ENCODE measurements at regions not wholly inside any gene's neighbourhood (a gene's known extent, or its start where the extent isn't known, plus 50 kb on each side); places are given as distances from the start of the nearest gene placed in this dataset.

- in situ Hi-C loops (cut with MboI; ENCODE audit: low sequenced_read_pairs, unreplicated experiment) = no loop called here
- DNase-seq (ENCODE audit: low spot score) = no peak
- TF ChIP-seq CTCF (IDR thresholded peaks at IDR 0.05; ENCODE audit: borderline replicate concordance, control extremely low read depth, extremely low read depth, insufficient read depth, missing control alignments) = no peak
Observed at GRCh38 chr20:52892023-52892422, 80.1 kb upstream of the TSHZ2 start.

- DNase-seq (ENCODE audit: low spot score) = no peak
- in situ Hi-C loops (cut with MboI; ENCODE audit: low sequenced_read_pairs, unreplicated experiment) = no loop called here
- TF ChIP-seq CTCF (IDR thresholded peaks at IDR 0.05; ENCODE audit: borderline replicate concordance, control extremely low read depth, extremely low read depth, insufficient read depth, missing control alignments) = no peak
Observed at GRCh38 chr20:52890130-52890529, 82.0 kb upstream of the TSHZ2 start.

- in situ Hi-C loops (cut with MboI; ENCODE audit: low sequenced_read_pairs, unreplicated experiment) = no loop called here
- no peak for DNase-seq (ENCODE audit: low spot score)
- no peak for TF ChIP-seq CTCF (IDR thresholded peaks at IDR 0.05; ENCODE audit: borderline replicate concordance, control extremely low read depth, extremely low read depth, insufficient read depth, missing control alignments)
Observed at GRCh38 chr20:52889225-52889624, 82.9 kb upstream of the TSHZ2 start.

- in situ Hi-C loops (cut with MboI; ENCODE audit: low sequenced_read_pairs, unreplicated experiment) = no loop called here
- TF ChIP-seq CTCF (IDR thresholded peaks at IDR 0.05; ENCODE audit: borderline replicate concordance, control extremely low read depth, extremely low read depth, insufficient read depth, missing control alignments) = no peak
- no peak for DNase-seq (ENCODE audit: low spot score)
Observed at GRCh38 chr20:52888096-52888495, 84.1 kb upstream of the TSHZ2 start.

- TF ChIP-seq CTCF (IDR thresholded peaks at IDR 0.05; ENCODE audit: borderline replicate concordance, control extremely low read depth, extremely low read depth, insufficient read depth, missing control alignments) = no peak
- no peak for DNase-seq (ENCODE audit: low spot score)
- in situ Hi-C loops (cut with MboI; ENCODE audit: low sequenced_read_pairs, unreplicated experiment) = no loop called here
Observed at GRCh38 chr20:52880997-52881396, 91.2 kb upstream of the TSHZ2 start.

GRCh38 chr20:52880259-52880658 is 91.9 kb upstream of the TSHZ2 start:
- no peak for DNase-seq (ENCODE audit: low spot score)
- in situ Hi-C loops (cut with MboI; ENCODE audit: low sequenced_read_pairs, unreplicated experiment) = no loop called here
- no peak for TF ChIP-seq CTCF (IDR thresholded peaks at IDR 0.05; ENCODE audit: borderline replicate concordance, control extremely low read depth, extremely low read depth, insufficient read depth, missing control alignments)

GRCh38 chr20:52874241-52874640 is 97.9 kb upstream of the TSHZ2 start:
- no peak for TF ChIP-seq CTCF (IDR thresholded peaks at IDR 0.05; ENCODE audit: borderline replicate concordance, control extremely low read depth, extremely low read depth, insufficient read depth, missing control alignments)
- no peak for DNase-seq (ENCODE audit: low spot score)
- in situ Hi-C loops (cut with MboI; ENCODE audit: low sequenced_read_pairs, unreplicated experiment) = no loop called here

Measured in GM13976 (cell line).